GM13976 (cell line): ENCODE measurements at regions not wholly inside any gene's neighbourhood (a gene's known extent, or its start where the extent isn't known, plus 50 kb on each side); places are given as distances from the start of the nearest gene placed in this dataset.
"Not testable (repeated sequence)": the region's sequence is repeated elsewhere in the genome, so short reads cannot be mapped to it uniquely, and the experiment has no call there.

Experiments
- DNase-seq: peaks from one replicate; pipeline ENCODE4 v3.0.0; 2012; ENCODE audit warnings: low spot score
- CTCF ChIP-seq: IDR thresholded peaks from 2 replicates; pipeline ENCODE4 v1.5.1; 2012; ENCODE audit warnings: borderline replicate concordance, mild to moderate bottlenecking; ENCODE audit not compliant: insufficient read depth; ENCODE audit errors: extremely low read depth, missing control alignments, control extremely low read depth
- in situ Hi-C: fragments of 300-500 bp; cut with MboI; formaldehyde crosslinking; loops from one replicate; pipeline ENCODE4 v1.12.0; 2022; ENCODE audit warnings: low sequenced_read_pairs, mixed read lengths, inconsistent platforms; ENCODE audit not compliant: unreplicated experiment

DNA sequence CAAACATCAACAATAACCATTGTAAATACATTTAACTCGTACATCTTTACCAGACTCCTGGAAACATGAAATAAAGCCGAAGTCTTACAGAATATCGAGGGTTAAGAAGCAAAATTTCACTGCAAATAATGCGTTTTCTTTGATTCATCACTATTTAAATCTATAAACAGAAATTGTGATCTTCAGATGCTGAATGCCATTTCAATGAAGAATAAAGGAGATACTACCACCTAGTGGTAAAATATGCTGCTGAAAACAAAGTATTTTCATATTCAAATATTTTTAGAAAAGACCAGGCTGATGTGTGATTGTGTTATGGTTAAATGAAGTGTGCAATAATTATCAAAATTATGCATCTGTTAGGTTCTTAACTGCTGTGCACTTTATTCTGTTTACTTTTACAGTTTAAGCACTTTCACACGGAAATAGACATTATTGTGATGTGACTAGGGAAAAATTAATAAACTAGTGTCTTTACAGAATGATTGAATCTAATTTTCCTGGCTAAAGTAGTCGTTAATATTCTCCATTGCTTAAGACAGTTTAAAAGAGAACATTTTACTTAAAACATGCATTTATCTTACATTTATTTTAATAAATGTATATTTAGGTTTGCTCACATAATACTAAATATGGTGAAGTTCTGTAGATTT is 1093.1 kb downstream of the MRPL39 start:
- in situ Hi-C loops = no loop called here
- DNase-seq = no peak

GRCh38 chr21:24509131-24509530 is 1098.2 kb downstream of the MRPL39 start:
- no peak for TF ChIP-seq CTCF
- in situ Hi-C loops = no loop called here

More for the DNA sequence above, 1093.1 kb downstream of the MRPL39 start:
- TF ChIP-seq CTCF = peak; percentile 20

DNA sequence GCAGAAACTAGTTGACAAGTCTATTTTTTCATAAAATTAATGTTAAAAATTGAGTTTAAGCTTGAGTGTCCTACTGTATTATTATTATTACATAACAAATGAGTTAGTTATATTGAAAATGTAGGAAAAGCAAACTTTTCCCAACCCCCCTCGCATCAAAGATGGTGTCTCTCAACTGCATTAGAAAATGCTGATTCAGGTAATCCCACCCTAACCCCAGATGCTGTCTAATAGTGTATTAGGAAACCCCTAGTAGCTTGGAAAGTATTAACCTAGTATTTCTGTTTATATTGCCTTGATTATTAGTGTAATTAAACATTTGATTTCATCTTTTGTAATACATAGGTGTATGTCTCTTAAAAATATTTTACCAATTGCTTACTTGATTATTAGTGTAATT is 1120.3 kb downstream of the MRPL39 start:
- in situ Hi-C loops = no loop called here
- no peak for TF ChIP-seq CTCF
- no peak for DNase-seq

More at GRCh38 chr21:24509131-24509530, 1098.2 kb downstream of the MRPL39 start:
- no peak for DNase-seq

DNA sequence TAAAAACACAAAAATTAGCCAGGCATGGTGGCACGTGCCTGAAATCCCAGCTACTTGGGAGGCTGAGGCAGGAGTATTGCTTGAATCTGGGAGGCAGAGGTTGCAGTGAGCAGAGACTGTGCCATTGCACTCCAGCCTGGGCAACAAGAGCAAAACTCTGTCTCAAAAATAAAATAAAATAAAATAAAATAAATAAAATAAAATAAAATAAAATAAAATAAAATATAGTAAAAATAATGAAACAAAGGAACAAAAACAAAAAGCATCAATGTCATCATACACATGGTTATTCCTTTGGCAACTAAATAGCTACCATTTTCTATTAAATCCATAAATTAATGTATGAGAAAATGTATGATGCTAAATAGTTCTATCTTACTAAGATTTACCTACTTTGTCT is 1123.9 kb downstream of the MRPL39 start:
- in situ Hi-C loops, DNase-seq: not testable (repeated sequence)

DNA sequence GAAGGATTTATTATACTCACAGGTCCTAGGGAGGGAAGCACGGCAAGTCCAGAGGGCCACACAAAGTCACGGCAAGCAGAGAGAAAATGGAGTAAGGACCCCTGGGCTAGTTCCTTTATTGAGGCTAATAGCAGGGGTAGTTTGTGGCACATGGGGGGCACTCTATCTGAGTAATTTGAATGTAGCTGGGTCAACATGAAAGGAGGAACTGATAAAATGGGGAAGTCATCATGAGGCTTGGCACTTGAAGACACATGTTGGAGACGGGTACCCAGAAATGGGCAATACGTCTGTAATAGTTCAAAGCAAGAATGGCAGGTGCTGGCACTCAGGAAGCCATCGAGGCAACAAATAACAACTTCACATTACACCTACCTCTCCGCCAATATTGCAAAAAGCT is 1136.4 kb downstream of the MRPL39 start:
- TF ChIP-seq CTCF = no peak
- in situ Hi-C loops = no loop called here

GRCh38 chr21:24456358-24456757 is 1150.9 kb downstream of the MRPL39 start:
- no peak for DNase-seq
- no peak for TF ChIP-seq CTCF
- in situ Hi-C loops = no loop called here

More for the DNA sequence above, 1136.4 kb downstream of the MRPL39 start:
- no peak for DNase-seq

- TF ChIP-seq CTCF = no peak
- no peak for DNase-seq
- in situ Hi-C loops = no loop called here
These were observed 1157.2 kb downstream of the MRPL39 start for GRCh38 chr21:24450119-24450518.
